ENCODE measurements at regions not wholly inside any gene's neighbourhood (a gene's known extent, or its start where the extent isn't known, plus 50 kb on each side); places are given as distances from the start of the nearest gene placed in this dataset.

- TF ChIP-seq, protein P1, sequence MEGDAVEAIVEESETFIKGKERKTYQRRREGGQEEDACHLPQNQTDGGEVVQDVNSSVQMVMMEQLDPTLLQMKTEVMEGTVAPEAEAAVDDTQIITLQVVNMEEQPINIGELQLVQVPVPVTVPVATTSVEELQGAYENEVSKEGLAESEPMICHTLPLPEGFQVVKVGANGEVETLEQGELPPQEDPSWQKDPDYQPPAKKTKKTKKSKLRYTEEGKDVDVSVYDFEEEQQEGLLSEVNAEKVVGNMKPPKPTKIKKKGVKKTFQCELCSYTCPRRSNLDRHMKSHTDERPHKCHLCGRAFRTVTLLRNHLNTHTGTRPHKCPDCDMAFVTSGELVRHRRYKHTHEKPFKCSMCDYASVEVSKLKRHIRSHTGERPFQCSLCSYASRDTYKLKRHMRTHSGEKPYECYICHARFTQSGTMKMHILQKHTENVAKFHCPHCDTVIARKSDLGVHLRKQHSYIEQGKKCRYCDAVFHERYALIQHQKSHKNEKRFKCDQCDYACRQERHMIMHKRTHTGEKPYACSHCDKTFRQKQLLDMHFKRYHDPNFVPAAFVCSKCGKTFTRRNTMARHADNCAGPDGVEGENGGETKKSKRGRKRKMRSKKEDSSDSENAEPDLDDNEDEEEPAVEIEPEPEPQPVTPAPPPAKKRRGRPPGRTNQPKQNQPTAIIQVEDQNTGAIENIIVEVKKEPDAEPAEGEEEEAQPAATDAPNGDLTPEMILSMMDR (IDR thresholded peaks at IDR 0.05; ENCODE audit: low read depth, low read length, poor library complexity, severe bottlenecking), result no peak
- no peak for TF ChIP-seq EZH2phosphoT487 (IDR thresholded peaks at IDR 0.05; ENCODE audit: borderline replicate concordance, low read length)
Measured at GRCh38 chr5:8270246-8270645, 401.3 kb downstream of the MTRR start.
